GM21381 (cell line): ENCODE measurements at regions not wholly inside any gene's neighbourhood (a gene's known extent, or its start where the extent isn't known, plus 50 kb on each side); places are given as distances from the start of the nearest gene placed in this dataset.
"Not testable (repeated sequence)": the region's sequence is repeated elsewhere in the genome, so short reads cannot be mapped to it uniquely, and the experiment has no call there.

ENCODE experiments used
- ATAC-seq: cut with Tn5 transposase; IDR thresholded peaks from one replicate; pipeline ENCODE4 v1.9.1; 2021; ENCODE audit warnings: mild to moderate bottlenecking, moderate library complexity; ENCODE audit not compliant: unreplicated experiment

DNA sequence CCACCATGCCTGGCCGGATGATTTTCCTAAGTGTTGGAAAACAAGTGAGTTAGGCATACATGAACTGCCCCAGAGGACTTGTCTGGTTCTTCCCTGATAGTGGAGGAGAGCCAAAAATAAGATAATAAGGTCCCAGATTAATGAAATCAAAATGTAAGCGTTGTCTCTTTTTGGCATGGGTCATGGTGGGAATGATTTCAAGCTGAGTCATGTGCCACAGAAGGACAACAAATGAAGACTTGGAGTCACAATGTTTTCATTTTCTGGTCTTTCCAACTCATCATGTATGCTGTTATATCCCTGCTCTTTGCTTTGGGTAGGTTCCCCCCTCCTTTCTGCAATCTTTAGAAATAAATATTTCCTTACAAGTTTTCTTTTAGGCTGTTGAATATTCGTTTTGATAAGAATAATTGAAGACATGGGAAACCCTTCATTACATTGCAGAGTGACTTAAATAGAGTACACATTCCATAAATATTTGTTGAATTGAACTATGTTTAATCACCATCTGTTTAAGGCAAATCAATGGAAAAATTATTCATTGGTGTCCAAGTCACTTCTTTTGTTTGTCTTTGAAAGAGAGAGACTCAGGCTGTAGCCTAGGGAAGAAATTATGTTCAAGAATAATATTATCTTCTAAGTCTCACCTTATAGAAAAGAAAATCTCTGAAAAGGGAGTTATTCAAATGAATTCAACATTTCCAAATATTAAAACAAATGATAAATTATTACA is 196.3 kb downstream of the CSNK1G3 start:
- ATAC-seq = no peak

DNA sequence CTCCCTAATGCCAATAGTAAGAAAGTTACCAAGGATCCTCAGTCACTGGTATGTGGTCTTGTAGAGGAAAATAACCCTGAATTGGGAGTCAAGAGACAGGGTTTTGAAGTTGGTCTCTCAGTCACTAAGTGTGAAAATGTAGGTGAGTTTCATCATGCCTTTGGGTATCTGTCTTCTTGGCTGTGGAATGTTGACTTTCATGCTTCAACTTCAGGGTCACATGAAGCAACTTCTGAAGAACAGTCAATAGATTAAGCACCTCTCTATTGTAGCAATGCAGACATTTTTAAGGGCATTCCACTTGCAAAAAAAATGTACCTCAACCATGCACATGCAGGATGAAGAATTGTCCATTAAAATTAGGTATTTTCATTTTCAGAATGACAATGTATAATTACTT is 194.6 kb downstream of the CSNK1G3 start:
- no peak for ATAC-seq

DNA sequence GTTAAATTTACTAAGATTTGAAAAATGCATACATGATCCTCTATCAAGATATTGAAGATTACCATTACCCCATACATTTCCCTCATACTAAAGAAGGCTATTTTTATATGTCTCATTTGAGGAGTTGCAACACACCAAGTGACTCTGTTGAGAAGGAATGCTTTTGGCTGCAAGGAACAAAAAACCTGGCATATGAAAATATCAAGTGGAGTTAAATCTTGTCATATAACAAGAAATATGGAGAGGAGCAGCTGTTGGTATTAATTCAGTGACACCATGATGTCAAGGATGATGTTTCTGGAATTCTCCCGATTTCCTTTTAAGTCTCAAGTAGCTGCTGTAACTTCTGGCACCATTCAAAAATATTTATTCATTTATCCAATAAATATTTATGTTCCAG is 193.8 kb downstream of the CSNK1G3 start:
- no peak for ATAC-seq

DNA sequence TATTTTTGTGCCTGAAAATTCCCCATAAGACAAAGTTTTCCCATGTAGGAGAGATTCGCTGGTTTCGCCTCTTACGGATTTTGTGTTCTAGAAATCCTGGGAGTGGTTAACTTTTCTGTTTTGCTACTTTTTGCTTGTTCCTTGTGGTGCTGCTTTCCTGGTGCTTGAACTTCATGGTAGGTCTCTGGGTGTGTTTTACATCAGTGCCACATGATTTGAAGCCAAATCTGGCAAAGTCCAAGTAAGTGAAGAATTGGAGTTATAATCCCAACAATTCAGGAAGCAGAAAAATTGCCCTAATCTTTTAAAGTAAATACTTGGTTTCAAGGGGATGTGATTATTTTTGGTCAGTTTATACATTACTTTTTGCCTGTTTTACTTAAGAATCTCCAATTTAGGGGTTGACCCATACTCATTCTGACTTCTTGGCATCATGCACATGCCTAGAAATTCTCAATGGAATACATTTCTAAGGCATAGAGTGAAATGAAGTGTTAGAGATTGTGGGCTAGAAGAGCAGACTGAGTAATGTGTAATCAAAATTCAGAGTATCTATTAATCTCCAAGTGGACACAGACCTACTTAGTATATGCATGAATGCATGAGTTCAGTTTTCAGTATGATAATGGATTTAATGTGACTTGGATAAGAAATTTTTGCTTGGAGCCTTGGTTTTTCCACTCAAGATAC is 189.7 kb downstream of the CSNK1G3 start:
- no peak for ATAC-seq

DNA sequence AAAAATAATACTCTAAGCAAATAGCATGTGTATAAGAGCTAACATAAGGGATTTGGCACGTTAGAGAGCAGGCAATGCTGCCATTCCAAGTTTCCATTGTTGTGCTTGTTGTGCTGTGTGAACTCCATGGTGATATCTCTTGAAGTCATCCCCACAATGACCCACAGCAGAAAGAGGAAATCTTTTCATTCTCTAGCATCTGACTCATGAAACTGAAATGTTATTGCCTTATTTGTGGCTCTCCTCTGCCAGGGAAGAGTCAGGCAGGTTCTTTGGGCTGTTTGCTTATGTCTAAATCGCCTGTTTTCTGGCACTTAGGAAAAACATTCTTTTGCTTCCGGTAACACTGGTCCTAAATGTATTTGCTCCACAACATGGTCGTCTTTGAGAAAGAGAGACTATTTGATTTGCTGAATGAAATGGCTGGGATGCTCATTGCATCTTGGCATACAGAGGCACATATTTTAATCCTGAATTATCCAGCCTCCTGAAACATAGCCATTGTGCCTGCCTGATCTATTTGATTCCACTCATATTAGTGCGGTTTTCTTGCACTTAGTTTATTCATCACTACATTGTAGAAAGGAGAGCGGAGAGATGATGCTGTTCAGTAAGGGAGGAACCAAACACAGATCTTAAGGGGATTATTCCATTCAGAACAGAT is 188.8 kb downstream of the CSNK1G3 start:
- no peak for ATAC-seq

DNA sequence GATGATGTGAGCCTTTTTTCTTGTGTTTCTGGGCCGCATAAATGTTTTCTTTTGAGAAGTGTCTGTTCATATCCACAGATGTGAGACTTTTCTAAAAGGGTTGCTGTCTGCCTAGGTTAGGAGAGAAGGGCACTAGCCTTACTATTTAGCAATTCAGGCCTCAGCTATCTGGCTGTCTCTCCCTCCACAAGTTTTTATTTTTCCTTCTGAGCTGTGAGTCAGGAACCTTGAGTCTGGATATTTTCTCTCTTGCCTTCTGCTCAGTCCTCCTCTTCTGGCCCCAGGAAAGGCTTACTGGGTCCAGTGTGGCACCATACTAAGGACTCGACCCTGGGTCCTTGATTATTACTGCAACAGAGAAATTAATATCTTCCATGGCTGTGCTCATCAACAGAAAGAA is 187.6 kb downstream of the CSNK1G3 start:
- no peak for ATAC-seq

DNA sequence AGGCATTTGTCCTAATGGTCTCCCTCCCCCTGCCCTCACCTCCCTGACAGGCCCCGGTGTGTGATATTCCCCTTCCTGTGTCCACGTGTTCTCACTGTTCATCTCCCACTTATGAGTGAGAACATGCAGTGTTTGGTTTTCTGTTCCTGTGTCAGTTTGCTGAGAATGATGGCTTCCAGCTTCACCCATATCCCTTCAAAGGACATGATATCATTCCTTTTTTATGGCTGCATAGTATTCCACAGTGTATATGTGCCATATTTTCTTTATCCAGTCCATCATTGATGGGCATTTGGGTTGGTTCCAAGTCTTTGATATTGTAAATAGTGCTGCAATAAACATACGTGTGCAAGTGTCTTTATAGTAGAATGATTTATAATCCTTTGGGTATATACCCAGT is 187.0 kb downstream of the CSNK1G3 start:
- ATAC-seq = not testable (repeated sequence)

DNA sequence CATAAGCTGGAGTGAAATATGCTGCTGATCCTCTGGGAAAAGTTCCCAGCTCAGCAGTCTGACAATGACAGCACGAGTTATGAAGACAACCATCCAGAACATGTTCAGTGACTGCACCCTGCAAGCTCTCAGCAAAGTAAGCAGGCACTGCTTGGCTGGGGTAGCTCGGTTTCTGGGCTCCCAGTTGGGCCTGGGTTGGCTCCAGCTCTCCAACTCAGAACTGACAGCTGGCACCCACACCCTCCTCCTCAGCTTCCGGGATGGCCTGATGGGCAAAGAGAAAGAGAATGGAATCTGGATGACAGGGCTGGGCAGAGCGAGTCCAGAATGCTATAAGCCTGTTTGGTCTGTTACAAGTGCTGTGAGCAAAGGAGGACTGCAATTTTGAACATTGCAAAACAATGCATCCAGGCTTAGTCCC is 185.0 kb downstream of the CSNK1G3 start:
- no peak for ATAC-seq

DNA sequence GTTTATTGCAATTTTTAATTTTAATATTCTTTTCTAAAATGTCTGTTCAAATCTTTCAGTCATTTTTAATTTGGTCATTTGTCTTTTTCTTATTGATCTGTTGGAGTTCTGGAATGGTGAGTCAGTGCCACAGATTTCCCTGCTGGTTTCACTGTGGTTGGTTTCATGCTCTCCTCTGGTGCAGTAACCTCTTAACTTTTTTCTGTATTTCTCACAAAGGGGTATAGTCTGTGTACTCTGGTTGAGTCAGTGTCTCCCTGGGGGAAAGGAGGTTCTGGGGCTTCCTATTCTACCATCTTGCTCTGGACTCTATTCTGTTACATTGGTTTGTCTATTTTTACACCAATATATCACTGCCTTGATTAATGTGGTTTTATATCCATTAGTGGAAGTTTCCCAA is 178.8 kb downstream of the CSNK1G3 start:
- no peak for ATAC-seq

DNA sequence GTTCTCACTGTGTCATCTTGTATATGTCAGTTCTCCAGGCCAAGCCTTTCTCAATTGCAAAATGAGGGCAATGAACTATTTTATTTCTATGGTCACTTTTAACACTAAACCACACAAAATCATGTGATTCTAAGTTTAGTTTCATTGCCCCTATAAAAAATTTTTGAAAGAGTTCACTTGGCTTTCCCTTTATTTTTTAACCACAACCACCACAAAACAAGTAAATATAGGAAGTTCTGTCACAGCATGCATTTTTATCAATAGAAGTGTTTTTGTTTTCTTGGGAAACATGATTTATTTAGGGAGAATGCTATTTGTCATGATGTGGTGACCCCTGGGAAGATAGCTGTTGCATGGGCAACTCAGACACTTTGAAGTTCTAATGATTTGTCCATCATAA is 169.1 kb downstream of the CSNK1G3 start:
- no peak for ATAC-seq

DNA sequence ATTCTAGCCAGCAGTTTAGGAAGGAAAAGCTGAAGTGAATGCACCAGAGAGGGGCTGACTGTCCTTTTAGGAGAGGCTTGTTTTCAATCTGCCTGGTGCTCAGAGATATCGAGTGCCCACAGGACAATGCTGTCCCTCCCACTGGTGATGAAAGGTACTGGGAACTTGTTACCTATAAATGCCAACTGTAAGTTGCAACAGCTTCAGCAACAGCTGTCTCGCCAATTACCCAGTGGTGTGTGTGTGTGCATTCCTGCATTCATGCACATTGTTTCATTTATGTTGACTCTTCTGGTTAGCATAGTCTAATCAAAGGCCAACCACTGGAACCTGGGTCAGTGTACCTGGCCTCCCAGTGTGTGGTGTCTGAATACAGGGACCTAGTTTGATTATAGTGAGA is 161.1 kb downstream of the CSNK1G3 start:
- no peak for ATAC-seq

DNA sequence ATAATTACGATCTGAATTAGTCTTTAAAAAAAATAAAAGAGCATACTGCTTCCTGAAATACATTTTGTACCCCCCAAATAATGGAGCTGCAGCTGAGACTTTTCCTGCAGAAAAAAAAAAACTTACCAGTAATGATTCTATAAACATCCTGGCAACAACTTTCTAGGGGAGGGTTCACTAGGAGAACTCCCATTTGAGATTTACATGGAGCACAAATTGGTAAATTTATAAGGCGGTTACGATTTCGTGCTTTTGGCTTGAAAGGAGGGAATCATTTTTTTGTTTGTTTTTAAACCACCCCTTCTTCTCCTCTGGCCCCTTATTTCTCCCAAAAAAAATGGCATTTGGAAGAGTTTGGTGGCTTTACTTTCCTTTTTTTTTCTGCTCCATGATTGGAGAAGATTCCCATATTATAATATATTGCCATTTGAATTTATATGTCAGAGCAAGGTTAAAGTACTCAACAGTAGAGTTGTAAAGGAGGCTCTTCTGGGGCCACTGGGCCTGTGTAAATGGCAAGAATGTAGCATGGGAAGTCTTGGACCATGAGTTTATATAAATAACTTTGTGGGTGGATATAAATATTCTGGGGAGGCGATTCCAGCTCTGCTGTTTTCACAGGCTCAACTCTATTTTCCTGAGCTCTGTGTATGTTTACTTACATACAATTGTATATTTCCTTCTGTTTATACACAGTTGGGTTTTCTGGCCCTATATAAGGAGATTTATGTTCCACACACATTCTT is 159.9 kb downstream of the CSNK1G3 start:
- no peak for ATAC-seq

DNA sequence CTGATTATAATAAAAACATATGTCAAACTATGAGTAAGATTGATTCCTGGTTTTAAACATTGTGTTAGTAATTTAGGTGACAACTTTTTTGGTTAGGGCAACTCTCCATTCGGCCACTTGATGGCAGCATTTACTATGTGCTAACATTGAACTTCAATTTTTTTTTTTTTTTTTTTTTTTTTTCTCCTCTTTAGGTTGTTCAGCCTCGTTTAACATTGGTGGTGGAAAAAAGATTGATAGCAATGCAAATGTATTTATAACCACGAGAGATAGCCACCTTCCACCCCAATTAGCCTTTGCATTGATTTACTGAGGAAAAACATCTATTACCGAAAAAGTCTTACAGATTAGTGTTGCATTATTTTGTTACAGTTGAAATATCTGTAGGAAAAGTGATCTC is 159.1 kb downstream of the CSNK1G3 start:
- ATAC-seq = no peak
